ENCODE measurements at regions not wholly inside any gene's neighbourhood (a gene's known extent, or its start where the extent isn't known, plus 50 kb on each side); places are given as distances from the start of the nearest gene placed in this dataset.

GRCh38 chr2:2926009-2926857 is 451.4 kb downstream of the EIPR1 start:
- no peak for DNase-seq (ENCODE audit: low spot score)

GRCh38 chr2:2922156-2922555 is 455.5 kb downstream of the EIPR1 start:
- DNase-seq (ENCODE audit: low spot score) = no peak

GRCh38 chr2:2921011-2921720 is 456.5 kb downstream of the EIPR1 start:
- no peak for DNase-seq (ENCODE audit: low spot score)

DNA sequence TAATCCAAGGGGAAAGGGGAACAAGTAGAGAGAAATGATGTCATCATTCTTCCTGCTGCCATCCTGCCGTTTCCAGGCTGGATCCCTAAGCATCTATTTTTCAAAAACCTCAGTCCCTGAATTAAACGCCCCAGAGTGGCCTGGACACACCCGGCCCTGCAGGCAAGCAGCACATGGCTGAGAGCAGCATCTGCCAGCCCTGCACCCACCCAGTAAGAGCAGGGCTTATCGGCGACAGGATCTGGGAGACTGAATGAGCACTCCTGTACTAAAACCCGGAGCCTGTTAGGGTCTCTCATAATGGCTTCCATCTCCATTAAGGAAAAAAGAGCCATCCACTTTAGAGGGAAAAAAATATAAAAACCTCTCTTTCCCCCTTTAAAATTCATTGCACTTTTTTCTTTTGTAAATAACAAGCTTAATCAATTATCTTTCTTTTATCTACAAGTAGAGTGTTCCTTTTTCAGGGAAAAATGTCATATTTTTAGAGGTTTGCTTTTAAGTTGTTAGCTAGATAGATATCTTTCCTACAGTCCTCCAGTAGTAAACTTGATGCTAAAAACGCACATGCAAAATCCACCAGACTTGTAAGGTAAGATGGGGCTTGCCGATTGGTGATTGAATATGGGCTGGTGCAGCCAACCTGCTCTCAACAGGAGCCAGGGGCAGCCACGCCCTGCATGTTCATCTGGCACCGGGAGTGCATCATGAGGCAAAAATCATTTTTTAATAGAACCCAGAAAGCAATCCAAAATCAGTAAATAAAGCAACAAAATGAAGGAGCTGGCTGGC is 457.8 kb downstream of the EIPR1 start:
- no peak for DNase-seq (ENCODE audit: low spot score)

- DNase-seq (ENCODE audit: low spot score) = no peak
These were observed 458.6 kb downstream of the EIPR1 start for GRCh38 chr2:2919026-2919425.

DNA sequence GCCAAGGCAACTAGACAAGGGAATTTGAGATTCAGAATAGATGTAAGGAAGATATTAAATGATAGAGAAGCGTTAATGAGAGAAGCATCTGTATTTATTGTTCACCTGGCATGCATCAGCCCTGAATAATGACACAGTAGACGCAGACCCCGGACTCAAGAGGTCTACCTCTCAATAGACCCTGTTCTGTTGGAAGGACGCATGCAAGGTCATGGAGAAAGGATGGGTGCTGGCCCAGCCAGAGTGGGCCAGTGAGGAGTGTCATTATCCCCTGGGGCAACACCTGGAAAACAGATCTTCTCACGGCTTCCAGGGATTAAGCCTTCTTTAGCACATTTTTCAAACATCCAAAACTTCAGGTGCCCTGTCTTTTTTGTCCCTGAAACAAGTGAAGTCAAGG is 461.0 kb downstream of the EIPR1 start:
- DNase-seq (ENCODE audit: low spot score) = no peak

- no peak for DNase-seq (ENCODE audit: low spot score)
These were observed 463.4 kb downstream of the EIPR1 start for GRCh38 chr2:2914252-2914651.

- DNase-seq (ENCODE audit: low spot score) = no peak
These were observed 464.0 kb downstream of the EIPR1 start for GRCh38 chr2:2913601-2914120.

- no peak for DNase-seq (ENCODE audit: low spot score)
These were observed 464.9 kb downstream of the EIPR1 start for GRCh38 chr2:2912731-2913130.

- no peak for DNase-seq (ENCODE audit: low spot score)
These were observed 465.3 kb downstream of the EIPR1 start for GRCh38 chr2:2912293-2912692.

DNA sequence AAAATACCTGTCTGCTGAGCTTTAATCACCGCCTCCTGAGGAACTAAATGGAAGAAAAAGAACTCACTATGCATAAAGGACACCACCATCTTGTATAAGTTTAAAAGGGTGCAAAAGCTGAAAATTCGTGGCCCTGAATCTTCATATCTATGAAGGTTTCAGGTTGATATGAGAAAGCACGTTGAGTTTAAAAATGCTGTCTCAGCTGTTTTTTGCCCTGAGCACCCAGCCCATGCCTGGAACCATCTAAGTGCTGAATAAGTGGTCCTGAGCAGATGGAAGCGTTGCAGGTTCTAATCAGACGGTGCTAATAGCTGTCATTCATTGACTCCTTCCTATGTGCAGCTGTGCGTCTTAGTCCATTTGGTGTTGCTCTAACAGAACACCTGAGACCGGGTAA is 467.4 kb downstream of the EIPR1 start:
- no peak for DNase-seq (ENCODE audit: low spot score)

DNA sequence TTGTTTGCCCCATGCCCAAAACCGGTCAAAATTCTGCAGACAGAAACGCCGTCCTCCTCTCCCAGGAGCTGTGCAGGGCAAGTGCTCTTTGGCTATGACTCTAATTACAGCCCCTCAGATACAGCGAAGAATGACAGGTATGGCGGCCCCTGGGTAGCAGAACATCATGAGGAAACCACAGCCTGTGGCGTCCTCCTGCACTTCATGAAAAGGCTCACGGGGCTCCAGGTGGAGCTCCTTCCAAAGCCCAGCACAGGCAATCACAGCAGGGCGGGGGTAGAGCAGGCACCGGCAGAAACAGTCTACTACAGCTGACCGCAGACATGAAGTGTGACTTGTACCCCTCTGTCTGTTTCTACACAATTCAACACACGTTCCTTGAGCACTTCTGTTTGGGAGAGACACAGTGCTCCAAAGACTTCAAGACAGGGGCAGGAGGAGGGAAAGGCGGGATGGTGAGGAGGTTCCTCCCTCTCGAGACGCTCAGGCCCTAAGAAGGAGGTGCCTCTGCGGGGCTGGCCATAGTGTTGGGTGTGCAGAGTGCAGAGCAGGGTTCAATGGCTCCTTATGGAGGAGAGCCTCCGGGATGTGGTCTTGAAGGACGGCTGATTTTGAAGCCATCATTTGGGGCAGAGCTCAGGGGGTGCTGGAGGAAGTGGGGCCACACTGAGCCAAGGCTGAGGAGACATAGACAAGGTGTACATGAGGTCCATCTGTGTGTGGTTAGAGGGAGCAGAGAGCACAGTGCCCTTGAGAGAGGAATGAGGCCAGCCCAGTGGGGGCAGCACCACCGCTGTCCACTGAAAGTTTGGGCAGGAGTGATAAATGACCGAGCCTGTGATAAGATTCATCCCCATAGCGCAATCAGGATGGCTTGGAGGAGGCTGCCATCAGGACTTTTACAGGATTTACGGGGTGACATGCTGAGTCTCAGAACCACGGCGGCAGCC is 468.3 kb downstream of the EIPR1 start:
- no peak for DNase-seq (ENCODE audit: low spot score)

DNA sequence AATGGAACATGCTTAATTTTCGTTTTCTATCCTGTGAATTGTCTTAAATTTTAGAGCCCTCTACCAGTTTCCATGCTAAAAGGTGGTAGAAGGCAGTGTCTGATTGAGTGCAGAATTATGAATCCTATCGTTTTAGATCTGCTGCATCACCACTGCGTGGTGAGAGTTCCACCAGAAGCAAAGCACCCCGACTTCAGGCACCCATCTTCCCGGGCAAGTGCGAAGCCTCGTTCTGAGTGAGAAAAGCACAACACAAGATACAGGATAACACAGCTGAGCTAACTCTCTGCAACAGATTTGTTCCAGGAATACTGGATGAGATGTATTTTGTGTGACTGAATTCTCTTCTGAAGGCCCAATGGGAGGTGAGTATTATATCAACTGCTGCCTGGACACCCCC is 471.5 kb downstream of the EIPR1 start:
- no peak for DNase-seq (ENCODE audit: low spot score)

DNA sequence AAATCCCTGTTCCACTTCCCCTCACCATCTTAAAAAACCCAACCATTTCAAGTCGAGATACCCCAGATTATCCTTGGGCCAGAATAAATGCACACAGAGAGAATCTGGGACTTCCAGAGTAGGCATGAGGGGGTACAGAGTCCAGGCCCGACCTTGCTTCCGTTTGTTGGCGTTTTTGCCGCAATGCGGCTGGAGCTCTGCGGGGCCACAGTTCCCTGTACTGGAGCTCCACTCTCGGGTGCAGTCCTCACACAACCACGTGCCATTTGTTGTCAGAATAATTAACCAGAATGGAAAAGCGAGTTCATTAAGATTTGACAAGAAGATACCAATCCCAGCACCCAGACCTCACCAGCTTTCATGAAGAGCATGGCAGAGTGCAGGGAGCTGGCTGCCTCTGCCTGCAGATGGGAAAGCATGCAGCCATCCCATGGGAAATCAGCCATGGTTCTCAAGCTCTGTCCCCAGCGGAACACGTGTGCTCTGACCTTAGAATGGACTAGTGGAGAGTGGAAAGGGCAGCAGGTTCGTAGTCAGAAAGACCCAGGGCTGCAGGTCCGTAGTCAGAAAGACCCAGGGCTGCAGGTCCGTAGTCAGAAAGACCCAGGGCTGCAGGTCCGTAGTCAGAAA is 472.8 kb downstream of the EIPR1 start:
- DNase-seq (ENCODE audit: low spot score) = no peak

- no peak for DNase-seq (ENCODE audit: low spot score)
These were observed 474.9 kb downstream of the EIPR1 start for GRCh38 chr2:2902547-2903281.

DNA sequence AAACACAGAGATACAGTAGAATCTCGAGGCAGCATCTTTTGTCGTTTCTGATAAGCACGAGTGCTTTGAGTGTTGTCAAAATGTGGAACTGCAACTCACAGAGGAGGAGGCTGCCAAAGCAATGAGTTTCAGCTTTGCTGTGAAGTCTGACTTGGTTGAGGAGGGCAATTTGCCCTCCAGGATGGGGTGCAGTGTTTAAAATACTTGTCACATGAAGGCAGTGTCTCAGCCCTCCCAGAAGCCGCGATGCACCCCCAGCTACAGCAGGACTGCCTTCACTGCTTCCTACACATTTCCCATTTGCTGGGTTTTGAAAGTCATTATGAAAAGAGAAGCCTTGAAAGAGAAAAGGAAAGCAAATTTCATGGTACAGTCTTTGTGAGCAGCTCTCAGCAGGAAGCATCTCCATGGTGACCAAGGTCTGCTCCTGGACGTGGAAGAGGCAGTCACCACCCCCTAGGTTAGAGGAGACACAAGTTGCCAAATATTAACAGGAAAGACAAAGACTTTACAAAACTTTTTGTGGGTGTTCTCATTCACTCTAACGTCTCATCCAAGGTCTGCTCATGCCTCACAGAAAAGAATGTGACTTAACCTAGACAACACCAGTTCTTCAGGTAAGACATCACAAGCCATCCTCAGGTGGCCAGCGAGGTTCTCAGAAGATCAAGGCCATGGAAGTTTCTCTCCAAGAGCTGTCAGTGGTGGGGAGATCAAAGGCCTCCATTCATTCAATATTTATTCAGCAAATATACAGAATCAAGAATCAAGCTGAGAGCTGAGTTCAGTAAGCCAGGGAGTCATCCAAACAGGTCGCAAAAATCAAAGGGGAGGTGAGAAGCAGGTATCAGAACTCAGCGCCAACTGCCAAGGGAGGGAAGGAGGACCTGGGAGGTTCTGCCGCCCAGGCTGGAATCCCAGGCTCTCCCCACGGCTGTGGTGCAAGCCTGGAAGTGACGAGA is 476.0 kb downstream of the EIPR1 start:
- DNase-seq (ENCODE audit: low spot score) = no peak

GRCh38 chr2:2899826-2900225 is 477.8 kb downstream of the EIPR1 start:
- no peak for DNase-seq (ENCODE audit: low spot score)

- no peak for DNase-seq (ENCODE audit: low spot score)
These were observed 478.9 kb downstream of the EIPR1 start for GRCh38 chr2:2898744-2899143.

- DNase-seq (ENCODE audit: low spot score) = no peak
These were observed 481.0 kb downstream of the EIPR1 start for GRCh38 chr2:2896643-2897042.
